ENCODE measurements at regions not wholly inside any gene's neighbourhood (a gene's known extent, or its start where the extent isn't known, plus 50 kb on each side); places are given as distances from the start of the nearest gene placed in this dataset.

DNA sequence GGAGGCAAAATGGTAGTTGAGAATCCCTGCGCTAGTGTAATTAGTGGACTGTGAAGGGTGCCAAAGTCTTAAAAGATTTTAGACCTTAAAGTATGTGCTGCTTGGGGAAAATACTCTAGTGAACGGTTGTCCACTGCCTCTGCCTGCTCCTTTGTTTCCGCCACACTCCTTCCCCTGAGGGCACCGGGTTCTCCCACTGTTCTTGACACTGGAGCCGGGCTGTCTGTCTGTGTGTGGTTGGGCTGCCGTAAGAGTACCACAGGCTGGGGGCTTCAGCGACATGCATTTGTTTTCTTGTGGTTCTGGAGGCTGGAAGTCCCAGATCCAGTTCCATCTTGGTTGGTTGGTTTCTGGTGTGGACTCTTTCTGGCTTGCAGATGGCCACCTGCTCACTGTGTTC is 76.2 kb downstream of the CLDN34 start:
- TF ChIP-seq, protein P1, sequence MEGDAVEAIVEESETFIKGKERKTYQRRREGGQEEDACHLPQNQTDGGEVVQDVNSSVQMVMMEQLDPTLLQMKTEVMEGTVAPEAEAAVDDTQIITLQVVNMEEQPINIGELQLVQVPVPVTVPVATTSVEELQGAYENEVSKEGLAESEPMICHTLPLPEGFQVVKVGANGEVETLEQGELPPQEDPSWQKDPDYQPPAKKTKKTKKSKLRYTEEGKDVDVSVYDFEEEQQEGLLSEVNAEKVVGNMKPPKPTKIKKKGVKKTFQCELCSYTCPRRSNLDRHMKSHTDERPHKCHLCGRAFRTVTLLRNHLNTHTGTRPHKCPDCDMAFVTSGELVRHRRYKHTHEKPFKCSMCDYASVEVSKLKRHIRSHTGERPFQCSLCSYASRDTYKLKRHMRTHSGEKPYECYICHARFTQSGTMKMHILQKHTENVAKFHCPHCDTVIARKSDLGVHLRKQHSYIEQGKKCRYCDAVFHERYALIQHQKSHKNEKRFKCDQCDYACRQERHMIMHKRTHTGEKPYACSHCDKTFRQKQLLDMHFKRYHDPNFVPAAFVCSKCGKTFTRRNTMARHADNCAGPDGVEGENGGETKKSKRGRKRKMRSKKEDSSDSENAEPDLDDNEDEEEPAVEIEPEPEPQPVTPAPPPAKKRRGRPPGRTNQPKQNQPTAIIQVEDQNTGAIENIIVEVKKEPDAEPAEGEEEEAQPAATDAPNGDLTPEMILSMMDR (conservative IDR thresholded peaks at IDR 0.05; ENCODE audit: low read length), result no peak
- no peak for TF ChIP-seq EZH2phosphoT487 (IDR thresholded peaks at IDR 0.05; ENCODE audit: borderline replicate concordance, low read depth, low read length)
